NCI-H2196 treated with DMSO at 0.1 percent for 48 hours (cell line): ENCODE measurements at regions not wholly inside any gene's neighbourhood (a gene's known extent, or its start where the extent isn't known, plus 50 kb on each side); places are given as distances from the start of the nearest gene placed in this dataset.
"Not testable (repeated sequence)": the region's sequence is repeated elsewhere in the genome, so short reads cannot be mapped to it uniquely, and the experiment has no call there.

Experiments
- DNase-seq: peaks from one replicate; lab custom pipeline; 2025; ENCODE audit not compliant: unreplicated experiment; lab: John Stamatoyannopoulos, UW

DNA sequence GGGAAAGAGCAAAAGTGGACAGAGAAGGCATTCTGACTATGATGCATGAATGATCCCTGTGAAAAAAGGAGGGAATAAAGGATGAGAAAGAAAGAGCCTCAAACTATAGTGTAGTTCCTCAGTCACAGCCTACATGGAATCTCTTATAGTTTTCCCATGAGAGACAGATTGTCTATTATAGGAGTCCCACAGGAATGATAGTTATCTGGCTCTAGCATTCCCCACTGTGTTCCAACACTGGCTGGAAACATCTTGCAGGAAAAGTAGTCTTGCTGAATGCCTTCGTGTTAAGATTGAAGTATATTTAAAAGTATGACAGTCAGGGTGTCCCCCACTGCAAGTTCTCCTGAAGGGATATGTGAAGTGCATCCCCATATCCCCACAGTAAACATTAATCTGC, 641.5 kb upstream of the NECTIN3 start:
- no peak for DNase-seq

DNA sequence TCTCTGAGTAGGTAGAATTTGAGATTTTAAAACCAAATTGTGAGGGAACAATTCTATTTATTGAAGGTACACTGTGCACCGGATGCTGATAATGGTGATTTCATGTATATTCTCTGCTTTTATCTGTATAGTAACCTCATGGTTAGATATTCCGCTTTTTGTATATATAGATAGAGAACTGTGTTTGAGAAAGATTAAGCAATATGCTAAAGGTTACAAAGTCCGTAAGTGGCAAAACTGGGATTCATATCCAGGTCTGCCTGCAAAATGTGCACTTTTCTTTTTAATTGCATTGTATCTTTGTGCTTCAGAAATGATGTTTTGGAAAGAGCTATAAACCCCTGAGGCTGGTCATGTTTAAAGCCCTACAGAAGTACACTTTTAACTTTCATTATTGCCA, 635.4 kb upstream of the NECTIN3 start:
- no peak for DNase-seq

DNA sequence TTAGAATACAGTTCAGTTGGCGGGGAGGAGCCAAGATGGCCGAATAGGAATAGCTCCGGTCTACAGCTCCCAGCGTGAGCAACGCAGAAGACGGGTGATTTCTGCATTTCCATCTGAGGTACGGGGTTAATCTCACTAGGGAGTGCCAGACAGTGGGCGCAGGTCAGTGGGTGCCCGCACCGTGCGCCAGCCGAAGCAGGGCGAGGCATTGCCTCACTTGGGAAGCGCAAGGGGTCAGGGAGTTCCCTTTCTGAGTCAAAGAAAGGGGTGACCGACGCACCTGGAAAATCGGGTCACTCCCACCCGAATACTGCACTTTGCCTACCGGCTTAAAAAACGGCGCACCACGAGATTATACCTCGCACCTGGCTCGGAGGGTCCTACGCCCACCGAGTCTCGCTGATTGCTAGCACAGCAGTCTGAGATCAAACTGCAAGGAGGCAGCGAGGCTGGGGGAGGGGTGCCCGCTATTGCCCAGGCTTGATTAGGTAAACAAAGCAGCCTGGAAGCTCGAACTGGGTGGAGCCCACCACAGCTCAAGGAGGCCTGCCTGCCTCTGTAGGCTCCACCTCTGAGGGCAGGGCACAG, 631.5 kb upstream of the NECTIN3 start:
- DNase-seq = not testable (repeated sequence)

- DNase-seq = no peak
These were observed 617.5 kb upstream of the NECTIN3 start for GRCh38 chr3:110454066-110454465.

DNA sequence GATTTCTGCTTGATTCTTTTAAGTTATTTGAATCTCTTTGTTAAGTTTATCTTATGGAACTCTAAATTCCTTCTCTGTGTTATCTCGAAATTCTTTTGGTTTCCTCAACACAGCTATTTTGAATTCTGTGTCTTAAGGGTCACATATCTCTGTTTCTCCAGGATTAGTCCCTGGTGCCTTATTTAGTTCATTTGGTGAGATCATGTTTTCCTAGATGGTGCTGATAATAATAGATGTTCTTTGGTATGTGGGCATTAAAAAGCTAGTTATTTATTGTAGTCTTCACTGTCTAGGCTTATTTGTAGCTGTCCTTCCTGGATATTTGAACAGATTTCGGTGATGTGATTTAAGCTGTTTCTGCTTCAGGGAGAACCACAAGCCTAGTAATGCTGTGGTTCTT, 615.6 kb upstream of the NECTIN3 start:
- DNase-seq = no peak

DNA sequence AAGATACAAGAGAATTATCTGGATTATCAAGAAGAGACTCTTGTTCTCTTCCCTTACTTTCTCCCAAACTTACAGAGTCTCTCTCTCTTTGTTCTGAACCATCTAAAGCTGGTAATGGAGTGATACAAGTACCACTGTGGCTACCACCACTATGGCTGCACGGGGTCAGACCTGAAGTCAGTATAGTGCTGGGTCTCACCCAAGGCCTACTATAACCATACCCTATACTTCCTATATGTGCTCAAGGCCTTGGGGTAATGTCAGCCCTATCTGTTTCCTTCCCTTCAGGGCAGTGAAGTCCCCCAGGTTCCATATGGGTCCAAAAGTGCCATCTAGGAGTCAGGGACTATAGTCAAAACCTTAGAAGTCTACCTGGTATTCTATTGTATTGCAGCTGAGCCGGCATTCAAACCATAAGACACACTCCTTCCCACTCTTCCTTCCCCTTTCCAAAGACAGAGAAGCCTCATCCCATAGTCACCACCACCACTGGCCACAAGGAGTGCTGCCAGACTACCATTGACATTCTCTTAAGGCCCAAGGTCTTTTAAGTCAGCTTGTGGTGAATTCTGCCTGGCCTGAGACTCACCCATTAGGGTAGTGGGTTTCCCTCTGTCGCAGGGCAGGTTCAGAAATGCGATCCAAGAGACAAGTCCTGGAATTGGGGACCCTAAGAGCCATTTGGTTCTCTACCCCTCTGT, 615.0 kb upstream of the NECTIN3 start:
- no peak for DNase-seq

DNA sequence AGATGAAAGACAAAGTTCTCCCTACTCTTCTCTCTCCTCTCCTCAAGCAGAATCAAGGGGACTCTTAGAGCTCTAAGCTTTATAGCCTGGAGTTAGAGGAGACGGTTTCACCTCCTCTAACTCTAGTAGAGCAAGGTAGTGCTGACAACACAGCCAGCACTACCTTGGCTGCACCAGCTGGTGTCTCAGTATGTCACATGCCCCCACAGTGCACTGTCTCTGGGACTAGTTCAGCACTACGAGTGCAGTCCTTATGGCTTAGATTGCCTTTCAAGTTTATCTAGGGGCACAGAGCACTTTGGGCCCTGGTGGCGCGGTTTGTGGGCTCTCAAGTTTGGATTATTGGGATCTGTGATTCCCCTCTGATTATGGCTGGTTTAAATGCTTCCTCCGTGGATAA, 614.1 kb upstream of the NECTIN3 start:
- no peak for DNase-seq

DNA sequence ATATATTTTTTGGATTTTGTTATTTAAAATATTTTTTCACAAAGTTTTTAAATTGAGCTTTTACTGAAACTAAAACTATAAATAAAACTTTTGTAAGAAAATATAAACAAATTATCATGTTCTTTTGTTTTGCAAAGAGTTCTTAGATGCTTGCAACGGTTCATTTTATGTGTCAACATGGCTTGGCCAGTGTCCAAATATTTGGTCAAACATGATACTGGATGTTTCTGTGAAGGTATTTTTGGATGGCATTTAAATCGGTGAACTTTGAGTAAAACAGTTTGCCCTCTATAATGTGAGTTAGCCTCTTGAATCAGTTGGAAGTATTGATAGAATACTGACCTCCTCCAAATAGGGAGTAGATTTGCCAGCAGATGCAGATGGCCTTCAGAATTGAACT, 612.6 kb upstream of the NECTIN3 start:
- no peak for DNase-seq

DNA sequence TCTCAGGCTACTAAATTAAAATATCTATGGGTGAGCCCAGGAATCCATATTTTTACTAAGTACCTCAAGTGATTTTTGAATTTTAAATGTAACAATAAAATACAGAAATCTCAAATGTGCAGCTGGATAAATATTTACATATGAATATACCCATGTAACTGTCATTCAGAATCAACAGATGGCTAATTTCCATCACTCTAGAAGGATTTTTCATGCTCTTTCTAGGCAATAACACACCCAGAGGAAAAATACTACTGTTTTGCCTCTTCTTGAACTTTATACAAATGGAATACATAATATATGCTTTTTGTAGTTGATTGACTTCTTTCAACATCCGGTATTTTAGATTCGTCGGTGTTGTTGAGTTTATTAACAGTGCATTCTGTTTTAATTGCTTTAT, 601.3 kb upstream of the NECTIN3 start:
- DNase-seq = no peak

- no peak for DNase-seq
These were observed 598.2 kb upstream of the NECTIN3 start for GRCh38 chr3:110473405-110473804.

GRCh38 chr3:110474397-110474796, 597.2 kb upstream of the NECTIN3 start:
- DNase-seq = no peak

DNA sequence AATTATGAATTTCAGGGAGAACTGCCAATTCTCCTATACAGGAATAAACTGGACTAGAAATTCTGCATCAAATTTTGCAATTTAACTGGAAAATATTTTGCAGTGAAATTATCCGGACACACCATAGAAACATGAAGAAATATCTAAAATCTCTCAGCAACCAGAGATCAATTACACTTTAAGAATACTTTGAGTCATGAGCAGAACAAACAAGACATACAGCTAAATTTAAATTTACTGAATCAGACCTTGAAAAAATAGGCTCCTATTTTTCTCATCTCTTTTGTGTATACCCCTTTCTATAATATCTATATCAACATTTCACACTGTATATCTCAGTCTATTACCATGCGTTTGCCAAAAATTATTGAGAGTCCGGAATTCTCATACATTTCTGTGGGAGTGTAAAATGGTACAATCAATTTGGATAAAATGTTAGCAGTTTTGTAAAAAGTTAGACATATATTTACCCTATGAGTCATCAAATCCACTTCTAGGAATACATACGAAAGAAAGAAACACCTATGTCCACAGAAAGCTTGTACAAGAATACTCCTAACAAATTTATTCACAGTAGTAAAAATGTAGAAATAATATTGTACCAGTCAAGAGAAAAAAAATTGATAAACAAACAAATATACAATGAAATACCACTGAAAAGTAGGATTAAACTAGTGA, 593.1 kb upstream of the NECTIN3 start:
- no peak for DNase-seq

DNA sequence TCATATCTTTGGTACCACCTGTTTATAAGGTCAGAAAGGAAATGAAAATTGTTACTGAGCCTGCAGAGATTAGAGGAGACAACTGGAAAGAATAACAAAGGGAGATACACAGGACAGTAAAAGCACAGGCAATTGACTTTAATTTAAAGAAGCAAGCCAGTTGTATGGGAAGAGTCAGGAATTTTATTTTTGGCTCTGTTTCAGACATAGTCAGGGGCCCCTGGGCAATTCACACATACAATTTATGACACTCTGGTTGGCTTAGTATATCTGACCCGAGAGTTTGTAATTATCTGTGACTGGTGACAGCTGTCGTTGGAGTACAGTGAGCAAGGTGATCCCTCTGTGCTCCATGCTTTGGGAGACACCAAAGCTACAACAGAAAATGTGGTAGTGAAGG, 591.9 kb upstream of the NECTIN3 start:
- DNase-seq = no peak

DNA sequence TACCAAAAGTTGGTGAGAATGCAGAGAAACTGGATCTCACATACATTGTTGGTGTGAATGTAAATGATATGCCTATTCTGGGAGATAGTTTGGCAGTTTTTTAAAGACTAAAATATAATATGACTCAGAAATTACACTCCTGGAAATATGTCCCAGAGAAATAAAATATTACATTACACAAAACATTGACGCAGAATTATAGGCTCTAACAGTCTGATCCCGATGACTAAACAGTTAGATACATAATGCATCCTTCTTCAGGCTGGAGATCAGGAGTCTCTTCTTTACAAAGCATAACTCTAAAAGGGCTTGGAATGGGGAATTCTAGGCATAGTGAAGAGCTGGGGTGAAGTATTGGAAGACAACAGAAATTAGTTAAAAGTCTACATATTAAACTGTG, 586.2 kb upstream of the NECTIN3 start:
- no peak for DNase-seq

DNA sequence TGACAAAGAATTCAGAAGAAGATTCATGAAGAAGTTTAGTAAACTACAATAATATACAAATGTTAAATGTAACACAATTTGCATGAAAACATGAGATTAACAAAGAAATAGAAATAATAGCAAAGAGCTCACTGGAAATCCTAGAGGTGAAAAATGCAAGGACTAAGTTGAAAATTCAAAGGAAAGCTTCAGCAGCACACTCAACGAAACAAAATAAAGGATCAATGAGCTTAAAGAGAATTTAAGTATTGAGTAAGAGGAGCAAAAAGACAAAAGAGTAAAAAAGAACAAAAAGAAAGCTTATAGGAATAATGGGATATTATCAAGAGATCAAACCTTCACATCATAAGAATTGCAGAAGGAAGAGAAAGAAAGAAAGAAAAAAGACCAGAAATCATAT, 583.8 kb upstream of the NECTIN3 start:
- no peak for DNase-seq

GRCh38 chr3:110491413-110491812, 580.2 kb upstream of the NECTIN3 start:
- DNase-seq = no peak

- no peak for DNase-seq
These were observed 578.7 kb upstream of the NECTIN3 start for GRCh38 chr3:110492876-110493275.

GRCh38 chr3:110493438-110494092, 578.1 kb upstream of the NECTIN3 start:
- no peak for DNase-seq

GRCh38 chr3:110494093-110494490, 577.5 kb upstream of the NECTIN3 start:
- DNase-seq = no peak

- no peak for DNase-seq
These were observed 576.9 kb upstream of the NECTIN3 start for GRCh38 chr3:110494728-110495127.

GRCh38 chr3:110495201-110495927, 576.3 kb upstream of the NECTIN3 start:
- DNase-seq = no peak
